RCC 7860 (cell line): ENCODE measurements at regions not wholly inside any gene's neighbourhood (a gene's known extent, or its start where the extent isn't known, plus 50 kb on each side); places are given as distances from the start of the nearest gene placed in this dataset.
"Not testable (repeated sequence)": the region's sequence is repeated elsewhere in the genome, so short reads cannot be mapped to it uniquely, and the experiment has no call there.

Experiments used
- DNase-seq: peaks from one replicate; pipeline ENCODE4 v3.0.0-alpha.2; 2015; ENCODE audit warnings: low spot score
- FAIRE-seq: peaks from 2 replicates; lab custom pipeline; 2012; peaks lifted over from hg19 to GRCh38; lab: Jason Lieb, UNC

GRCh38 chr1:215023155-215023832, 59.2 kb upstream of the KCNK2 start:
- FAIRE-seq, result no peak
- no peak for DNase-seq

- DNase-seq, result no peak
- no peak for FAIRE-seq
Observed at GRCh38 chr1:215028954-215029353, 53.6 kb upstream of the KCNK2 start.

GRCh38 chr1:215030581-215030980, 52.0 kb upstream of the KCNK2 start:
- not testable (repeated sequence) for DNase-seq, FAIRE-seq

GRCh38 chr1:215031392-215031791, 51.1 kb upstream of the KCNK2 start:
- DNase-seq (no peak), FAIRE-seq (no peak)
